ENCODE measurements at regions not wholly inside any gene's neighbourhood (a gene's known extent, or its start where the extent isn't known, plus 50 kb on each side); places are given as distances from the start of the nearest gene placed in this dataset.

GRCh38 chr4:53779025-53779424 is 187.7 kb upstream of the LNX1 start:
- Mint-ChIP-seq H3K36me3 (ENCODE audit: low read depth) (no peaks in the 10 kb centered on the region), H3K4me3 (no peak overlapping the region), H3K27me3 (ENCODE audit: low read depth) (no peaks in the 10 kb centered on the region), H3K9me3 (no peaks in the 10 kb centered on the region), H3K4me1 (peaks cover 23% of the 10 kb centered on the region), H3K27ac (peak overlapping the region in 2 of 3 experiments; percentile 54 to 74)
- TF ChIP-seq CTCF (IDR thresholded peaks at IDR 0.05; ENCODE audit: unreplicated experiment in 3 of 3), result no peak

GRCh38 chr4:53778155-53778554 is 186.9 kb upstream of the LNX1 start:
- peak overlapping the region in 1 of 3 experiments; percentile 20 for H3K4me3 Mint-ChIP-seq
- H3K36me3 Mint-ChIP-seq (ENCODE audit: low read depth), result no peaks in the 10 kb centered on the region
- H3K27me3 Mint-ChIP-seq (ENCODE audit: low read depth), result no peaks in the 10 kb centered on the region
- peak overlapping the region; percentile 70 to 90 (median 78) for H3K27ac Mint-ChIP-seq
- no peaks in the 10 kb centered on the region for H3K9me3 Mint-ChIP-seq
- no peak for TF ChIP-seq CTCF (IDR thresholded peaks at IDR 0.05; ENCODE audit: unreplicated experiment in 3 of 3)
- H3K4me1 Mint-ChIP-seq, result peaks cover 23% of the 10 kb centered on the region

GRCh38 chr4:53777244-53777984 is 186.1 kb upstream of the LNX1 start:
- H3K9me3 Mint-ChIP-seq, result no peaks in the 10 kb centered on the region
- no peaks in the 10 kb centered on the region for H3K27me3 Mint-ChIP-seq (ENCODE audit: low read depth)
- H3K4me3 Mint-ChIP-seq, result no peak overlapping the region
- H3K4me1 Mint-ChIP-seq, result peaks cover 23% of the 10 kb centered on the region
- no peaks in the 10 kb centered on the region for H3K36me3 Mint-ChIP-seq (ENCODE audit: low read depth)
- no peak for TF ChIP-seq CTCF (IDR thresholded peaks at IDR 0.05; ENCODE audit: unreplicated experiment in 3 of 3)
- peak overlapping the region; percentile 70 to 90 (median 78) for H3K27ac Mint-ChIP-seq

GRCh38 chr4:53776141-53776540 is 184.9 kb upstream of the LNX1 start:
- H3K27me3 Mint-ChIP-seq (ENCODE audit: low read depth), result no peaks in the 10 kb centered on the region
- peak overlapping the region in 2 of 3 experiments; percentile 35 to 78 for H3K27ac Mint-ChIP-seq
- H3K4me3 Mint-ChIP-seq, result no peak overlapping the region
- peaks cover 17% of the 10 kb centered on the region for H3K4me1 Mint-ChIP-seq
- H3K9me3 Mint-ChIP-seq, result no peaks in the 10 kb centered on the region
- H3K36me3 Mint-ChIP-seq (ENCODE audit: low read depth), result no peaks in the 10 kb centered on the region
- no peak for TF ChIP-seq CTCF (IDR thresholded peaks at IDR 0.05; ENCODE audit: unreplicated experiment in 3 of 3)

GRCh38 chr4:53775381-53775780 is 184.1 kb upstream of the LNX1 start:
- Mint-ChIP-seq H3K9me3 (no peaks in the 10 kb centered on the region), H3K4me3 (no peak overlapping the region), H3K27me3 (ENCODE audit: low read depth) (no peaks in the 10 kb centered on the region), H3K36me3 (ENCODE audit: low read depth) (no peaks in the 10 kb centered on the region), H3K27ac (peak overlapping the region in 1 of 3 experiments; percentile 38), H3K4me1 (peaks cover 17% of the 10 kb centered on the region)
- no peak for TF ChIP-seq CTCF (IDR thresholded peaks at IDR 0.05; ENCODE audit: unreplicated experiment in 3 of 3)

- no peak overlapping the region for H3K4me3 Mint-ChIP-seq
- no peaks in the 10 kb centered on the region for H3K27me3 Mint-ChIP-seq (ENCODE audit: low read depth)
- H3K9me3 Mint-ChIP-seq, result no peaks in the 10 kb centered on the region
- H3K4me1 Mint-ChIP-seq, result no peaks in the 10 kb centered on the region
- H3K36me3 Mint-ChIP-seq (ENCODE audit: low read depth), result no peaks in the 10 kb centered on the region
- no peak for TF ChIP-seq CTCF (IDR thresholded peaks at IDR 0.05; ENCODE audit: unreplicated experiment in 3 of 3)
- peak overlapping the region; percentile 49 to 89 (median 83) for H3K27ac Mint-ChIP-seq
Measured at GRCh38 chr4:53771326-53771725, 180.0 kb upstream of the LNX1 start.
